KOPT-K1 (cell line): ENCODE measurements at regions not wholly inside any gene's neighbourhood (a gene's known extent, or its start where the extent isn't known, plus 50 kb on each side); places are given as distances from the start of the nearest gene placed in this dataset.

ENCODE experiments used
- H3K27ac ChIP-seq: fragments of 200-600 bp; sonication (generic); 2 replicates; pipeline ENCODE4 v1.5.1; 2016; ENCODE audit warnings: antibody characterized with exemption, mild to moderate bottlenecking, low read depth, low read length; ENCODE audit not compliant: poor library complexity, severe bottlenecking
- H3K36me3 ChIP-seq: fragments of 200-600 bp; sonication (generic); 2 replicates; pipeline ENCODE4 v1.5.1; 2017; ENCODE audit warnings: antibody characterized with exemption, mild to moderate bottlenecking, low read length, moderate library complexity; ENCODE audit not compliant: insufficient read depth
- H3K9me3 ChIP-seq: fragments of 200-600 bp; sonication (generic); 2 replicates; pipeline ENCODE4 v1.5.1; 2017; ENCODE audit warnings: antibody characterized with exemption, low read length, mild to moderate bottlenecking; ENCODE audit not compliant: insufficient read depth, poor library complexity, severe bottlenecking

DNA sequence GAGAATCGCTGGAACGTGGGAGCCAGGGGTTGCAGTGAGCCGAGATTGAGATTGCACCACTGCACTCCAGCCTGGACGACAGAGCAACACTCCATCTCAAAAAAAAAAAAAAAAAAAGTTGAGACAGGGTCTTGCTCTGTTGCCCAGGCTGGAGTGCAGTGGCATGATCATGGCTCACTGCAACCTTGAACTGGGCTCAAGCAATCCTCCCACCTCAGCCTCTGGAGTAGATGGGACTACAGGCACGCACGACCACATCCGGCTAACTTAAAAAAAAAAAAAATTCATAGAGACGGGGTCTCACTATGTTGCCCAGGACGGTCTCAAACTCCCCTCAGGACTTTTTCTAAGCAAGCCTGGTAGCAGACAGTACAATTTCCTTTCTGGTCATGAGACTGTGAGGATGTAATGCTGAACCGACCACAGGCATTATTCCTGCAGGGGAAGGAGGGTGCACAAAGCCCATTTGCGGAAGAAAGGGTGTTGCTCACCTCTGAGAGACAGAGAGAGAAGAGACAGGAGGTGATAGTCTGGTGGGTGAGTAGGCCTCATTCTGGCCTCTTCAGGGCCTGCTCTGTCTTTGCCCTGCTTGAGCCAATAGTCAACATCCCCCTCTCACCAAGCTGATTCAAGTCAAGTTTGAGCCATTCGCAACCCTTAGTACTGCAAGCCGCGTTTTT, 205.3 kb downstream of the ZFP36L2 start:
- Histone ChIP-seq H3K36me3 (no peaks in the 10 kb centered on the region), H3K27ac (no peak overlapping the region), H3K9me3 (peaks cover 19% of the 10 kb centered on the region)

DNA sequence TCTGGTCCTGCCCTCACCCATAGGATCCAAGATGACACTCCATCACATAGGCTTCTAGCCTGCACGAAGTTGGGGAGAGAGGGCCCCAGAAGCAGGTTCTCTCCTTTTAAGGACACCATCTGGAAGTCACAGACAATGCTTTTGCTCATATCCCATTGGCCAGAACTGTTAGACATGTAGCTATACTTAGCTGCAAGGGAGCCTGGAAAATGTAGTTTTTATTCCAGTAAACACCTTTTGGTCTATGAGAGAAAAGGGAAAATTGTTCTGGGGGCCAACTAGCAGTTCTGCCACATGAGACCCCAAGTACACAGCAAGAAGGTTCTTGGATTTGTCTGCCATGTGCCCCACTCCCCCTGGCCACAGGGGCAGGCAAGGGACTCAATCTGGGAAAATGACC, 206.1 kb downstream of the ZFP36L2 start:
- Histone ChIP-seq H3K36me3 (no peaks in the 10 kb centered on the region), H3K9me3 (peaks cover 19% of the 10 kb centered on the region), H3K27ac (no peak overlapping the region)

DNA sequence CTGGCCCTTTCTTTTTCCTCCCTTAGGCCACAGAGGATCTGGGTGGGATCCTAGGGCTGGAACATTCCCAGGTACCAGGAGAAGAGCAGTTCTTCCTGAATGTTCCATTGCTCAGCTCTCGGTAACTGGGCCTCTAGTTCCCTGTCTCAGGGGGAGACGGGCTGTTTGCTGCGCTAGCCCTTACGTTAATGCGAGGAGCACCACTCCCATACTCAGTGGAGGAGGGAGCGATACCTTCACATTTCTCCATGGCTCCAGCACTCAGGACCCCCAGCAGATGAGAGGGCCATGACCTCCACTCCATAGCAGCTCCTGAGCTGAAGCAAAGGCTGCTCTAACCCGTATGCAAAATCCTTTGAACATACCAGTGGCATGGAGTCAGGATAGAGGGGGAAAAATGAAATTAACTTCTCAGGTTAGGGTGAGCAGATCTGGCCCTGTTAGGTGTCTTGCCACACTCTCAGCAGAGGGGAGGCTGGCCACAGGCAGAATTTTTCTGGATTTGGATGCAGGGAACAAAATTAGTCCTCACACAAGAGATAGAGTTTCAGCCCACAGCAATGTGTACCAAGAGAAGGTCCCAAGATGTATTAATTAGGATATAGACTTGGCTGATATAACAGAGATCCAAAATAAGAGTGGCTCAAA, 206.7 kb downstream of the ZFP36L2 start:
- Histone ChIP-seq H3K36me3 (no peaks in the 10 kb centered on the region), H3K27ac (no peak overlapping the region), H3K9me3 (peaks cover 19% of the 10 kb centered on the region)

DNA sequence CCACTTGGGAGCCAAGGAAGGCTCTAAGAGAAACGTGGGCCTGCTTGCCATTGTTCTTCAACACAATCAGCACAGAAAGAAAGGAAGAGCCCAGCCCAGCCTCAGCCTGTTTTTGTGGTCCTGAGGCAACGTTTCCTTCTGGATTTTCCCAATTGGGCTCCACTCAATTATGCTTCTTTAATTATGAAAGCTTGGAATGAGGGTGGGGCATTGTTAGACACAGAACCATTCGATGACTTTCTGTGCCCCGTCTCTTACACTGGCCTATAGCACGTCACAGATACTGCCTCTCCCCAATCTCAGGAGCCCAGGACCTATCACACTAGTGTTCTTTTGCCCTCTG, 207.4 kb downstream of the ZFP36L2 start:
- H3K36me3 ChIP-seq = no peaks in the 10 kb centered on the region
- no peak overlapping the region for H3K27ac ChIP-seq

DNA sequence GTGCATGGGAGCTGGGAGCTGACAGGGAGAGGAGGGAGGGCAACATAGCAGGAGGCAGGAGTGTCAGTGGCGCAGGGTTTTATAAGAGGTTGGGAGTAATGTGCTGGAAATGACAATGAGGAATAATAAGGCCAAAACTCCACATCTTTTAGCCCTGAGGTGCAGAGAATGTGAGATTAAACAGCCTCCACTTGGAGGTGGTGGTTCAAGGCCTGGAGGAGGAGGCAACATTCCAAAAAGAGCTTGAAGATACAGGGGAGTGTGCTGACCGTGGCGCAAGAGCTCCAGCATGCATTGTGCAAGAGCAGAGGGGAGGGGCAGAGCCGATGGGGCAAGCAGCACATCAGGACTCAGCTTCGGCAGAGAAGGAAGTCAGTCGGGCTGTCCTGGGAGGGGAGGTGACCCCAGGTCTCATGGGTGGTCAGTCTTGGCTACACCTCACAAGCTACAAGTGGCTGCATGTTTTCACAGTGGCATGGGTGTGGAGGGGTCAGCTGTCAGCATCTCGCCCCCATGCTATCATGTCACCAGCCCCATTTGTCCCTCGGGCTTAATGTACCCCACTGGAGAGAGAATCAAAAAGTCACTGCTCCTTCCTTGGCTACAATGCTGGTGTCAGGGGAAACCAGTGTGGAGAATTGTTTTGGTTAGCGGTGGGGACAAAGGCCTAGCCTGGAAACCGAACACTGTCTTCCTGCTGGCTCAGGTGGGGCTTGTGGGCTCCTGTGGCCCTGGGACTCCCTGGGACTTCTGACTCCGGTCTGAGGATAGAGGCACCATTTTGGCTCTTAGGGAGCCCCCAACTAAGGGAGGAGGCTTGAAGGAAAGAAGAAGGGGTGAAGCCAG, 208.0 kb downstream of the ZFP36L2 start:
- peaks cover 19% of the 10 kb centered on the region for H3K9me3 ChIP-seq
- H3K36me3 ChIP-seq = no peaks in the 10 kb centered on the region
- no peak overlapping the region for H3K27ac ChIP-seq

More for the DNA sequence above, 207.4 kb downstream of the ZFP36L2 start:
- peaks cover 19% of the 10 kb centered on the region for H3K9me3 ChIP-seq

DNA sequence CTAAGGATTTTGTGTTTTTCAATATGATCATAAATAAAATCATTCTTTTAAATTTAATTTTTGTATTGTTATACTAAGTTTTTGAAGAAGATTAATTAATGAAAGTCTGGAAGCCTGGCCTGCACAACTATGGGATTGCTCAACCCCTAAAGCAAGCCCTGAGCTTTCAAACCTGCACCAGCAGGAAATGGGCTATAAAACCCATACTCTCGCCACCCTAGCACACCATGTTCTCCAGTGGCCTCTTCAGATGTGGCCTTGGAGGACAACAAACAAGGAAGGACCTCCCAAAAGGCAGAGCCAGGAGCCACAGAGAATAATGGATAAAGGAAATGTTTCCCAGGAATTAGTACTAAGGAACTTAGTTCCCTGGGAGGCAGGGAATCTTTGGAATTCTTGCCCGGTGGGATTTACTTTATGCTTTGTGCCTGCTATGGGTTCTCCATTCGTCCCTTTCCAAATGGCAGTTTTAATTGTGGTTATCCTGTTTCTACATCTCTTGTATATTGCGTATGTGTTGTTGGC, 212.5 kb downstream of the ZFP36L2 start:
- Histone ChIP-seq H3K27ac (no peak overlapping the region), H3K9me3 (no peaks in the 10 kb centered on the region), H3K36me3 (no peaks in the 10 kb centered on the region)

DNA sequence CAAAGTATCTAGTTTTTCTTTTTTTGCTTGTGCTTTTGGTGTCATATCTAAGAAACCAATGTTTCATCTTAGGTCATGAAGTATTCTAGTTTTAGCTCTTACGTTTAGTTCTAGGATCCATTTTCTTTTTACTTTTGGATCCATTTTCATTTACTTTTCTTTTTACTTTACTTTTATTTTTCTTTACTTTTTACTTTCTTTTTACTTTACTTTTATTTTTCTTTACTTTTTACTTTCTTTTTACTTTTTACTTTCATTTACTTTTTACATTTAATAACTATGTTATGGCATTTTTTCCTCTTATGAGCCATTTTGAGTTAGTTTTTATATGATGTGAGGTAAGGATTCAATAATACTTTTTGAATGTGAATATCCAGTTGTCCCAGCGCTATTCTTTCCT, 213.4 kb downstream of the ZFP36L2 start:
- no peaks in the 10 kb centered on the region for H3K9me3 ChIP-seq
- no peaks in the 10 kb centered on the region for H3K36me3 ChIP-seq
- no peak overlapping the region for H3K27ac ChIP-seq

DNA sequence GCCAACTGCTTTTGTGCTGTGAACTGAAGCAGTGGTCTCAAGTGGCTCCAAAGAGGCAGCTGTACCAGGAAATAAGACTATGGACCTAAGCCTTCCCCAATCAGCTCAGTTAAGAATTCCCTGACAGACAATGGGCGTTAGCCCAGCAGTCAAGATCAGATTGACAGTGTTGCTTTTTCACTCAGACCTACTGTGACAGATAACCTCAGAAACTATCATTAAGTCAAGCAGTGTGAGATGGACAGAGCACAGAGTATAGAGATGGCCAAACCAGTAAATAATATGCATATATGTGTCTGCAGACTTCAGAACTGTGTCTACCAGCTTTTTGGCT, 215.3 kb downstream of the ZFP36L2 start:
- Histone ChIP-seq H3K9me3 (no peaks in the 10 kb centered on the region), H3K36me3 (no peaks in the 10 kb centered on the region), H3K27ac (peak overlapping the region; percentile 27)

DNA sequence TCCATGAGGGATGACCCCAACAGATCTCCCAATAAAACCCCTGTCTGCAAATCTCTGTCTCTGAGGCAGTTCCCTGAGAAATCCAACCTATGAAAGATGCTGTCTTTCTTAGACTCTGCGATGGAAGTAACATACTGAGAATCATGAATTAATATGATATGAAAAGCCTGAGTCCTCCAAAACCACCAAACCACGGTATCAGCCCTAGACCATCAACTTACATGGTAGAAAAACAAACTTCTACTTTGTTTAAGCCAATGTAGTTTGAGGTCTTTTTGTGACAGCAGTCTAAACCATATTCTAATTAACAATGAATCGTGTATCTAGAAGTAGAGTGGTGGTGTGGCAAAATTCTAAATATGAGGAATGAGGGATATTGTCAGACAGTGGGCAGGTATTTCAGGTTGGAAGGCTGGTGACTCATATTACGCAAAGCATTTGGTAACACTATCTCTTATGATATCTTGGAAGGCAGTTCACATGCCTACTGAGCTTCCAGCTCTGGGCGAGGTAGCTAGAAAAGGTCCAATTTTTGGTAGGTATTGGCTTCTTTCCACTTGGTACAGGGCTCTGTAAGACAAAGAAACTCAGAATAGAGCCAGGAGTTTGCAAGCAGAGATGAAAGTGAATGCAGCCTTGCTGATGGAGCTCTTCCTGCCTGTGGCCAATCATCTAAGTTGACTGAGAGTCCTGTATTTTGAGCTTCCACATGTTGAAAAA, 215.8 kb downstream of the ZFP36L2 start:
- Histone ChIP-seq H3K36me3 (no peaks in the 10 kb centered on the region), H3K27ac (peak overlapping the region; percentile 27), H3K9me3 (no peaks in the 10 kb centered on the region)

DNA sequence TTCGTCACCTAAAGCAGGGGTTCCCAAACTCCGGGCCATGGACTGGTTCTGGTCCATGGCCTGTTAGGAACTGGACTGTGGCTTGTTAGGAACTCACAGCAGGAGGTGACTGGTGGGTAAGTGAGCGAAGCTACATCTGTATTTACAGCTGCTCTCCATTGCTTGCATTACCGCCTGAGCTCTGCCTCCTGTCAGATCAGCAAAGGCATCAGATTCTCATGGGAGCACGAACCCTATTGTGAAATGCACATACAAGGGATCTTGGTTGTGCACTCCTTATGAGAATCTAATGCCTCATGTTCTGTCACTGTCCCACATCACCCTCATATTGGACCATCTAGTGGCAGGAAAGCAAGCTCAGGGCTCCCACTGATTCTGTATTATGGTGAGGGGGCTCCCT, 217.0 kb downstream of the ZFP36L2 start:
- H3K9me3 ChIP-seq = no peaks in the 10 kb centered on the region
- H3K27ac ChIP-seq = no peak overlapping the region
- H3K36me3 ChIP-seq = no peaks in the 10 kb centered on the region

DNA sequence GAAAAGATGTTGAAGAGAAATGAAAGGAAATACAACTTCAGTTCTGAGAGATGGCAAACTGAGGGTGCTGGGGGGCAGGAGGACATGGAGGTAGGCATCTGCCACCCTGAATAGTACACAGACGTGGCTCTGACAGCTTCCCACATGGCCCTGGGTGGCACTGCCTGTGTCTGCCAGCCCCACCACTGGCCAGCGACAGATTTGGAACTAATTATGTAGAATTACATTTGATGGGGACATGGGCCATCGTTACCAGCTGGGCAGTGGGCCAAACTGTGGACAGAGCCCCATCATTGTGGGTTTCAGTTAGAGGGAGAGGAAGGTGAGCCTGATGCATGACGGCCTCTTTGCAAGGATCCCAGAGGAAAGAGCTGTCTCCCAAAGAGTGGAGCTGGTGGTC, 216.0 kb upstream of the HAAO start:
- H3K36me3 ChIP-seq = no peaks in the 10 kb centered on the region
- H3K27ac ChIP-seq = no peak overlapping the region
- H3K9me3 ChIP-seq = no peaks in the 10 kb centered on the region

DNA sequence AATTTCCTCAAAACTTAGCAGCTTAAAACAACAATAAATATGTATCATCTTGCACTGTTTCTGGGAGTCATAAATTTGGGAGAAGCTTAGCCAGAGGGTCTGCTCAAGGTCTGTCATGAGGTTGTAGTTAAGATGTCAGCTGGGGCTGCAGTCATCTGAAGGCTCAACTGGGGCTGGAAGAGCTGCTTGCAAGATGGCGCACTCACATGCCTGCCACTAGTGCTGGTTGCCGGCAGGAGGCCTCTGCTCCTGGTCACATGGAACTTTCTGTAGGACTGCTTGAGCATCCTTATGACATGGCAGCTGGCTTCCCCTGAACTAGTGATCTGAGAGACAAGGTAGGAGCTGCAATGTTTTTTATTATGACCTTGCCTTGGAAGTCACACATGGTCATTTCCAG, 215.5 kb upstream of the HAAO start:
- H3K36me3 ChIP-seq = no peaks in the 10 kb centered on the region
- H3K27ac ChIP-seq = no peak overlapping the region
- no peaks in the 10 kb centered on the region for H3K9me3 ChIP-seq

DNA sequence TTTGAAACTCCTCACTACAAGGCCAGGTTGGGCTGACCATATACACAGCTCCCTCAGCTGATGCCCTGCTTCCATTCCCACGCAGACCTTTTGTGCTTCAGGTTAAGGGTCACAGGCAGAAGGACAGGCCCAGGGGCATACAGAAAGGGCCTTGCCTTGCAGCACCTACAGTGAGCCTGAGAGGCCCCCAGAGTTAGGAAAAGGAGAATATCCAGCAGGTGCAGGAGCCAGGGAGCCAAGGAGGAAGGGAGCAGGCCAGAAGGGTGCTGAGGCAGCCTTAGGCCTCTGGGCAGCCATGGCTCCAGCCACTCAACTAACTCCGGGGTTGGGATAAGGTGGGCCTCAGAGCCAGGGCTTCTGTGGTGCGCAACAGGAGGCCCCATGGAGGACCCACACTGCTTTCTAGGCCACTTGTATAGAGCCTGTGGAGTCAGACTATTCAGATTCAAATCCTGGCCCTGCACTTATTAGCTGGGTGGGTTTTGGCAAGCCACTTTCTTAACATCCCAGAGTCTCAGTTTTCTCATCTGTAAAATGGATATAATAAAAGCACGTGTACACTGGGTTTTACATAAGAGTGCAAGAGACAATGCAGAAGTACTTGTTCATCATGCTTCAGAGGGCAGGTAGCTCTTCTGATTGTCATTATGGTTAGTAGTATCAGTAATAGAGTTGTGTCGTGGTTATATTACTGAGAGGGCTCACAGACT, 214.6 kb upstream of the HAAO start:
- Histone ChIP-seq H3K27ac (no peak overlapping the region), H3K9me3 (no peaks in the 10 kb centered on the region), H3K36me3 (no peaks in the 10 kb centered on the region)

DNA sequence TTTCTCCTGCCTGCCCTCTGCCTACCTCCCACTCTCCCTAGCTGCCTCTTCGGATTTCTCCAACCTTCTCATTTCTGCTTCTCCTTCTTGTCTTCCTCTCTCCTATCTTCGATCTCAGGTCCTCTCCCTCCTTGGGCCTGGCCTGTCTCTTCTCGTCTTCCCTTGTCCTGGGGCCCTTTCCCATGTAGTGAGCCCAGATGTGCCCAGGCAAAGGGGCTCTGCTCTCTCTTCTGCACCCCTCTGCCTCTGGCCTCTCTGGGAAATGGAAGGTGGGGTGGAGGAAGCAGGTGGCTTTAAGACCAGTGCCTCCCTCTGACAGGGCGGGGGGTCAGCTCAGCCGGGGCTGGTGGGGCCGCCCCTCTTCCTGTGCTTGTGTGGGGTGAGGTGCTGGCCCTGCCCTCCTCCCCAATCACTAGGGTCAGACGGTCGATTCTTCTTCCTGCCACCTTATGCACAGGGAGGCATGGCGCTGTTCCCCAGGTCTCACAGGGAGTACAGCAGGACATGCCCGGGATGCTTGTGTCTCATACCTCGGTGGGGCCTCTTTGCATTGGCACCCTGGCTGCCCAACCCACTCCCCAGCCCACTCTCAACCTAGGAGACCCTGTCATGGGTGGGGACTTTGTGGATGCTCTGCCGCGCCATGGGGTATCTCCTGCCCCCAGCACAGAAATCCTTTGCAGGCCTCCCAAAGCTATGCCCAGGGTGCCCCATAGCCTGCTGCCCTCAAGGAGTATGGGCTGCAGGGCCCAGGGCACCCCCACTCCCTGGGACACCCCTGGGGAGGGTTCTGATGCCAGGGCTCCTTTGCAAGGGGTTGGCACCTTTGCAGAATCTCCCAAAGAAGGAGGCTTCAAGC, 213.8 kb upstream of the HAAO start:
- no peaks in the 10 kb centered on the region for H3K36me3 ChIP-seq
- H3K9me3 ChIP-seq = no peaks in the 10 kb centered on the region
- H3K27ac ChIP-seq = no peak overlapping the region
